ENCODE measurements at regions not wholly inside any gene's neighbourhood (a gene's known extent, or its start where the extent isn't known, plus 50 kb on each side); places are given as distances from the start of the nearest gene placed in this dataset.

DNA sequence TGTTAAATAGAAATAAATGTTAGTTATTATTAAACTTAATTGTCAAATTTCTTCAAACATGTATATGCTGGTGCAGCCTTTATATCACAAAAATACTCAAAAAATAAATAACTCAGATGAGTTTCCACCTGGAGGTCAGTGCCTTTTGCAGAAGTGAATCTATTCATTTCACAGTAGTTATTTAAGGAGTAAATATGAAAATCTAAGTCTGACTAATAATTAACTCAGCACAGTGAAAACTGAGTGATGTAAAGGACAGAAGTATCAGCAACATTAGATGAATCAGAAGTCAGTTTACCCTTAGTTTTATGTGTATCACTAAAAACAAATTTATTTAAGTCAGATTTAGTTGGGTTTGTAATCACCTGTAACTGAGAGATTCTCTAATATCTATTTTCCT is 2135.4 kb downstream of the MRPL39 start:
- Histone ChIP-seq H3K4me1 (ENCODE audit: control insufficient read depth, insufficient read depth, low read length) (no peaks in the 10 kb centered on the region), H4K20me1 (ENCODE audit: insufficient read depth, low read length) (no peaks in the 10 kb centered on the region), H3K9ac (ENCODE audit: low read depth, low read length) (no peak overlapping the region), H3K27ac (ENCODE audit: insufficient read depth, low read length) (no peak overlapping the region), H2AK5ac (ENCODE audit: low read depth, low read length) (no peak overlapping the region), H2AK9ac (replicated peaks; ENCODE audit: low read depth, low read length, poor library complexity) (no peak overlapping the region), H3K27me3 (ENCODE audit: control insufficient read depth, insufficient read depth, low read length) (no peaks in the 10 kb centered on the region), H2BK5ac (ENCODE audit: low read depth, low read length, poor library complexity, severe bottlenecking) (no peak overlapping the region), H3K4me3 (ENCODE audit: insufficient read depth, low read depth, low read length) (no peak overlapping the region), H4K5ac (ENCODE audit: low read depth, low read length) (no peak overlapping the region), H3K36me3 (ENCODE audit: control insufficient read depth, insufficient read depth, low read length) (no peaks in the 10 kb centered on the region), H3K14ac (replicated peaks; ENCODE audit: low read depth, low read length) (no peak overlapping the region), H2BK120ac (ENCODE audit: low read depth, low read length) (no peak overlapping the region), H3K4me2 (ENCODE audit: low read depth, low read length) (no peak overlapping the region), H4K91ac (ENCODE audit: insufficient read depth, low read depth, low read length) (no peak overlapping the region), H3K9me3 (ENCODE audit: control insufficient read depth, insufficient read depth, low read length) (0 out of 2 replicates have a peak, but pooled peaks cover 2% of the 10 kb centered on the region), H3K56ac (ENCODE audit: extremely low read depth, insufficient read depth, low read length) (no peak overlapping the region), H2BK15ac (ENCODE audit: low read depth, low read length) (no peak overlapping the region), H2AFZ (replicated peaks; ENCODE audit: low read length, poor library complexity) (no peak overlapping the region), H3K18ac (ENCODE audit: low read depth, low read length) (no peak overlapping the region), H3K79me1 (ENCODE audit: low read depth in 1 of 2, low read length in 2 of 2) (no peaks in the 10 kb centered on the region), H2BK20ac (ENCODE audit: low read depth, low read length) (no peak overlapping the region), H3K9me1 (ENCODE audit: insufficient read depth, low read length) (no peaks in the 10 kb centered on the region), H3K4ac (ENCODE audit: low read depth, low read length) (no peak overlapping the region), H4K8ac (ENCODE audit: low read depth in 2 of 2, low read length in 2 of 2) (no peak overlapping the region), H3K23ac (ENCODE audit: low read depth, low read length) (no peak overlapping the region)
- ChIA-PET POLR2A (ENCODE audit: unreplicated experiment) (no interaction called here), CTCF (no interaction called here)
- no TSS peak for BruUV-seq (replicated peaks)
- TF ChIP-seq MAZ (IDR thresholded peaks at IDR 0.05; ENCODE audit: borderline replicate concordance, low read depth, low read length): no peak
- no peak for TF ChIP-seq RCOR1 (IDR thresholded peaks at IDR 0.05; ENCODE audit: insufficient replicate concordance, low read length)
- no peak for TF ChIP-seq BHLHE40 (IDR thresholded peaks at IDR 0.05; ENCODE audit: low read depth, low read length)
- no peak for TF ChIP-seq MAFK (IDR thresholded peaks at IDR 0.05; ENCODE audit: low read depth, low read length)
- no peak for TF ChIP-seq RFX5 (IDR thresholded peaks at IDR 0.05; ENCODE audit: low read depth, low read length)
- no peak for TF ChIP-seq RAD21 (IDR thresholded peaks at IDR 0.05; ENCODE audit: low read length)
- no peak for TF ChIP-seq CEBPB (IDR thresholded peaks at IDR 0.05; ENCODE audit: low read depth, low read length)
- TF ChIP-seq SMC3 (IDR thresholded peaks at IDR 0.05; ENCODE audit: low read depth, low read length): no peak
- no peak for TF ChIP-seq POLR2A (IDR thresholded peaks at IDR 0.05; ENCODE audit: low read depth, low read length)
- TF ChIP-seq, protein P1, sequence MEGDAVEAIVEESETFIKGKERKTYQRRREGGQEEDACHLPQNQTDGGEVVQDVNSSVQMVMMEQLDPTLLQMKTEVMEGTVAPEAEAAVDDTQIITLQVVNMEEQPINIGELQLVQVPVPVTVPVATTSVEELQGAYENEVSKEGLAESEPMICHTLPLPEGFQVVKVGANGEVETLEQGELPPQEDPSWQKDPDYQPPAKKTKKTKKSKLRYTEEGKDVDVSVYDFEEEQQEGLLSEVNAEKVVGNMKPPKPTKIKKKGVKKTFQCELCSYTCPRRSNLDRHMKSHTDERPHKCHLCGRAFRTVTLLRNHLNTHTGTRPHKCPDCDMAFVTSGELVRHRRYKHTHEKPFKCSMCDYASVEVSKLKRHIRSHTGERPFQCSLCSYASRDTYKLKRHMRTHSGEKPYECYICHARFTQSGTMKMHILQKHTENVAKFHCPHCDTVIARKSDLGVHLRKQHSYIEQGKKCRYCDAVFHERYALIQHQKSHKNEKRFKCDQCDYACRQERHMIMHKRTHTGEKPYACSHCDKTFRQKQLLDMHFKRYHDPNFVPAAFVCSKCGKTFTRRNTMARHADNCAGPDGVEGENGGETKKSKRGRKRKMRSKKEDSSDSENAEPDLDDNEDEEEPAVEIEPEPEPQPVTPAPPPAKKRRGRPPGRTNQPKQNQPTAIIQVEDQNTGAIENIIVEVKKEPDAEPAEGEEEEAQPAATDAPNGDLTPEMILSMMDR (conservative IDR thresholded peaks at IDR 0.05; ENCODE audit: low read depth, low read length): no peak
- TF ChIP-seq FOS (IDR thresholded peaks at IDR 0.05; ENCODE audit: low read depth, low read length): no peak
- no peak for TF ChIP-seq MXI1 (IDR thresholded peaks at IDR 0.05; ENCODE audit: borderline replicate concordance, low read depth, low read length)
- DNase-seq: no peak
- ATAC-seq (ENCODE audit: low read depth): no peak
- intact Hi-C loops (cut with micrococcal nuclease) (no loop called here), in situ Hi-C loops (cut with MboI; ENCODE audit: low sequenced_read_pairs) (no loop called here), dilution Hi-C loops (cut with HindIII; ENCODE audit: low sequenced_read_pairs, unreplicated experiment) (no loop called here)

Measured in IMR-90 (cell line).